ENCODE measurements at regions not wholly inside any gene's neighbourhood (a gene's known extent, or its start where the extent isn't known, plus 50 kb on each side); places are given as distances from the start of the nearest gene placed in this dataset.

DNA sequence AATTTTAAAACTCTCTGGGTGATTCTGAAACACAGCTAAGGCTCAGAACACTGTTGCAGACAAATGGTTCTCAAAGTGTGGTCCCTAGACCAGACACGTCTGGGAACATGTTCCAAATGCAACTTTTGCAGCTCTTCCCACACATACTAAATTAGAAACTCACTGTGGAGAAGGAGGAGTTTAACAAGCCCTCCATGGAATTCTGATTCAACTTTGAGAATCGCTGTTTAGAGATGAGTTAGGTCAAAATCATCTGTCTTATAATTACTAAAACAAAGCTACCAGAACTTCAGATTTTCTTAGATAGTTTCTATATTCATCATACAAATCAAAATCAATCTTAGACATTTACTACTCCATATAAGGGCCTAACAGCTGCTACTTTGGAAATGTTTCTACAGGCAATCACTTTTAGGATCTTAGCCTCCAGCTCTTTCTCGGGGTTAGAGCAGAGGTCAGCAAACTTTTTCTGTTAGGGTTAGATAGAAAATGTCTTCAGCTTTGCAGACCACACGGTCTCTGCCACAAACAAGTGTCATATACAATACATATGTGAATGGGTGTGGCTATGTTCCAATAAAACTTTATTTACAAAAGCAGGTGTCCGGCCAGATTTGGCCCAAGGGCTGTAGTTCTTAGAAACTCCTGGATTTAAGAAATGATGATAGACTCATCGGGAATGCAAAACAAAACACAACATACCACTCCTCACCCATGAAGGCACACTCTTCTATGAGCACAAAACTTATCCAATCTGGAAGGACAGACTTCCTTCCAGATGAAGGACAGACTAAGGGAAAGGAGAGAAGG is 50.0 kb upstream of the ARHGAP18 start:
- DNase-seq (ENCODE audit: low read depth in 1 of 2, low spot score in 1 of 2) = no peak
- TF ChIP-seq, protein P1, sequence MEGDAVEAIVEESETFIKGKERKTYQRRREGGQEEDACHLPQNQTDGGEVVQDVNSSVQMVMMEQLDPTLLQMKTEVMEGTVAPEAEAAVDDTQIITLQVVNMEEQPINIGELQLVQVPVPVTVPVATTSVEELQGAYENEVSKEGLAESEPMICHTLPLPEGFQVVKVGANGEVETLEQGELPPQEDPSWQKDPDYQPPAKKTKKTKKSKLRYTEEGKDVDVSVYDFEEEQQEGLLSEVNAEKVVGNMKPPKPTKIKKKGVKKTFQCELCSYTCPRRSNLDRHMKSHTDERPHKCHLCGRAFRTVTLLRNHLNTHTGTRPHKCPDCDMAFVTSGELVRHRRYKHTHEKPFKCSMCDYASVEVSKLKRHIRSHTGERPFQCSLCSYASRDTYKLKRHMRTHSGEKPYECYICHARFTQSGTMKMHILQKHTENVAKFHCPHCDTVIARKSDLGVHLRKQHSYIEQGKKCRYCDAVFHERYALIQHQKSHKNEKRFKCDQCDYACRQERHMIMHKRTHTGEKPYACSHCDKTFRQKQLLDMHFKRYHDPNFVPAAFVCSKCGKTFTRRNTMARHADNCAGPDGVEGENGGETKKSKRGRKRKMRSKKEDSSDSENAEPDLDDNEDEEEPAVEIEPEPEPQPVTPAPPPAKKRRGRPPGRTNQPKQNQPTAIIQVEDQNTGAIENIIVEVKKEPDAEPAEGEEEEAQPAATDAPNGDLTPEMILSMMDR (IDR thresholded peaks at IDR 0.05; ENCODE audit: insufficient read depth, low read length) = no peak
- TF ChIP-seq, protein P2, sequence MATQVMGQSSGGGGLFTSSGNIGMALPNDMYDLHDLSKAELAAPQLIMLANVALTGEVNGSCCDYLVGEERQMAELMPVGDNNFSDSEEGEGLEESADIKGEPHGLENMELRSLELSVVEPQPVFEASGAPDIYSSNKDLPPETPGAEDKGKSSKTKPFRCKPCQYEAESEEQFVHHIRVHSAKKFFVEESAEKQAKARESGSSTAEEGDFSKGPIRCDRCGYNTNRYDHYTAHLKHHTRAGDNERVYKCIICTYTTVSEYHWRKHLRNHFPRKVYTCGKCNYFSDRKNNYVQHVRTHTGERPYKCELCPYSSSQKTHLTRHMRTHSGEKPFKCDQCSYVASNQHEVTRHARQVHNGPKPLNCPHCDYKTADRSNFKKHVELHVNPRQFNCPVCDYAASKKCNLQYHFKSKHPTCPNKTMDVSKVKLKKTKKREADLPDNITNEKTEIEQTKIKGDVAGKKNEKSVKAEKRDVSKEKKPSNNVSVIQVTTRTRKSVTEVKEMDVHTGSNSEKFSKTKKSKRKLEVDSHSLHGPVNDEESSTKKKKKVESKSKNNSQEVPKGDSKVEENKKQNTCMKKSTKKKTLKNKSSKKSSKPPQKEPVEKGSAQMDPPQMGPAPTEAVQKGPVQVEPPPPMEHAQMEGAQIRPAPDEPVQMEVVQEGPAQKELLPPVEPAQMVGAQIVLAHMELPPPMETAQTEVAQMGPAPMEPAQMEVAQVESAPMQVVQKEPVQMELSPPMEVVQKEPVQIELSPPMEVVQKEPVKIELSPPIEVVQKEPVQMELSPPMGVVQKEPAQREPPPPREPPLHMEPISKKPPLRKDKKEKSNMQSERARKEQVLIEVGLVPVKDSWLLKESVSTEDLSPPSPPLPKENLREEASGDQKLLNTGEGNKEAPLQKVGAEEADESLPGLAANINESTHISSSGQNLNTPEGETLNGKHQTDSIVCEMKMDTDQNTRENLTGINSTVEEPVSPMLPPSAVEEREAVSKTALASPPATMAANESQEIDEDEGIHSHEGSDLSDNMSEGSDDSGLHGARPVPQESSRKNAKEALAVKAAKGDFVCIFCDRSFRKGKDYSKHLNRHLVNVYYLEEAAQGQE (IDR thresholded peaks at IDR 0.05; ENCODE audit: insufficient replicate concordance, low read depth) = no peak
- no peak for TF ChIP-seq GABPA (IDR thresholded peaks at IDR 0.05; ENCODE audit: low read depth)
- TF ChIP-seq POLR2AphosphoS5 (IDR thresholded peaks at IDR 0.05; ENCODE audit: low read depth) = no peak
- no peak for TF ChIP-seq SPI1 (IDR thresholded peaks at IDR 0.05; ENCODE audit: borderline replicate concordance, low read depth)
- Histone ChIP-seq H3K27me3 (ENCODE audit: insufficient read depth, poor library complexity, severe bottlenecking) (peaks cover 13% of the 10 kb centered on the region), H3K27ac (replicated peaks) (no peak overlapping the region), H3K4me3 (replicated peaks; ENCODE audit: insufficient read depth, low read length) (no peak overlapping the region)
